NCI-H2081 (cell line): ENCODE measurements at regions not wholly inside any gene's neighbourhood (a gene's known extent, or its start where the extent isn't known, plus 50 kb on each side); places are given as distances from the start of the nearest gene placed in this dataset.
"Not testable (repeated sequence)": the region's sequence is repeated elsewhere in the genome, so short reads cannot be mapped to it uniquely, and the experiment has no call there.

ENCODE experiments used
- DNase-seq, 2 experiments: peaks; one replicate each; lab custom pipeline; 2025; lab: John Stamatoyannopoulos, UW

GRCh38 chr11:97871816-97872215 lies 1148.9 kb upstream of the CNTN5 start:
- DNase-seq = no peak

GRCh38 chr11:97880209-97880608 lies 1140.5 kb upstream of the CNTN5 start:
- DNase-seq = no peak

- no peak for DNase-seq
Measured at GRCh38 chr11:97883086-97883485, 1137.7 kb upstream of the CNTN5 start.

GRCh38 chr11:97888641-97889040 lies 1132.1 kb upstream of the CNTN5 start:
- no peak for DNase-seq

- no peak for DNase-seq
Measured at GRCh38 chr11:97890466-97890865, 1130.3 kb upstream of the CNTN5 start.

GRCh38 chr11:97893612-97894011 lies 1127.1 kb upstream of the CNTN5 start:
- peak; percentile 73 to 92 for DNase-seq

GRCh38 chr11:97894978-97895377 lies 1125.8 kb upstream of the CNTN5 start:
- no peak for DNase-seq

- no peak for DNase-seq
Measured at GRCh38 chr11:97895572-97895971, 1125.2 kb upstream of the CNTN5 start.

GRCh38 chr11:97902828-97903227 lies 1117.9 kb upstream of the CNTN5 start:
- DNase-seq = no peak

- DNase-seq = no peak
Measured at GRCh38 chr11:97905101-97905500, 1115.6 kb upstream of the CNTN5 start.

- DNase-seq = no peak
Measured at GRCh38 chr11:97905671-97906070, 1115.1 kb upstream of the CNTN5 start.

GRCh38 chr11:97908354-97908753 lies 1112.4 kb upstream of the CNTN5 start:
- no peak for DNase-seq

GRCh38 chr11:97909614-97910399 lies 1110.9 kb upstream of the CNTN5 start:
- no peak for DNase-seq

- no peak for DNase-seq
Measured at GRCh38 chr11:97912629-97913028, 1108.1 kb upstream of the CNTN5 start.

- not testable (repeated sequence) for DNase-seq
Measured at GRCh38 chr11:97922933-97923332, 1097.8 kb upstream of the CNTN5 start.

- DNase-seq = no peak
Measured at GRCh38 chr11:97934572-97935208, 1086.1 kb upstream of the CNTN5 start.

- no peak for DNase-seq
Measured at GRCh38 chr11:97937501-97937900, 1083.2 kb upstream of the CNTN5 start.

- DNase-seq = peak; percentile 7 to 75
Measured at GRCh38 chr11:97938789-97939188, 1082.0 kb upstream of the CNTN5 start.

GRCh38 chr11:97943493-97943892 lies 1077.3 kb upstream of the CNTN5 start:
- no peak for DNase-seq

GRCh38 chr11:97948793-97949192 lies 1072.0 kb upstream of the CNTN5 start:
- DNase-seq = no peak

GRCh38 chr11:97955595-97955994 lies 1065.2 kb upstream of the CNTN5 start:
- DNase-seq = no peak

GRCh38 chr11:97956904-97957303 lies 1063.8 kb upstream of the CNTN5 start:
- DNase-seq = no peak

- no peak for DNase-seq
Measured at GRCh38 chr11:97961431-97961830, 1059.3 kb upstream of the CNTN5 start.

- DNase-seq = no peak
Measured at GRCh38 chr11:97962758-97963157, 1058.0 kb upstream of the CNTN5 start.
